ENCODE measurements at regions not wholly inside any gene's neighbourhood (a gene's known extent, or its start where the extent isn't known, plus 50 kb on each side); places are given as distances from the start of the nearest gene placed in this dataset.

DNA sequence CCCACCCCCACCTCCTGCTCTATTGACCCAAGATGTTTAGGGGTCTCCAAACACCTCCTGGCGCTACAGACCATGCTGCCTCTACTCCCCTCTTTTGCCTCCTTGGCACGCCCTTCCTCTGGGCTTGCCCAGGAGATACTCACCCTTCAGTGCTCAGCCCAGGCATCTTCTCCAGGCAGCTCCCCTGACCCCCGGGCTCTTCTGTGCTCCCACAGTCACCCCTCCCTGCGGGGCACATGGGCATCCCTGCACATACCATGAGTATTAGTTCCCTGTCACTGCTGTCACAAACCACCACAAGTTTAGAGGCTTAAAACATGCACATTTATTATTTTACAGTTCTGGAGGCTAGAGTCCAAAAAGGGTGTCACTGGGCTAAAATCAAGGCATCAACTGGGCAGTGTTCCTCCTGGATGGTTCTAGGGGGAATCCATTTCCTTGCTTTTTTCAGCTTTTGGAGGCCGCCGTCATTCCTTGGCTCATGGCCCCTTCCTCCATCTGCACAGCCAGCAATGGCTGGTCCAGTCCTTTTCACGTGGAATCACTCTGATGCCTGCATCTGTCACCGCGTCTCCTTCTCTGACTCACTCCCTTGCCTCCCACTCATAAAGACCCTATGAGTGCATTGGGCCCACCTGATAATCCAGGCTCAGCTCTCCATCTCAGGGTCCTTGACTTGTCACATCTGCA, 230.4 kb upstream of the COPS8 start:
- TF ChIP-seq GTF2F1 (IDR thresholded peaks at IDR 0.05; ENCODE audit: low read depth, low read length), result no peak
- TF ChIP-seq NR3C1 (CRISPR knock-in tag; IDR thresholded peaks at IDR 0.05), result no peak
- no peak for TF ChIP-seq E2F3 (CRISPR knock-in tag; IDR thresholded peaks at IDR 0.05)

Data from K562 (cell line).